CD4-positive, alpha-beta memory T cell (primary cell): ENCODE measurements at regions not wholly inside any gene's neighbourhood (a gene's known extent, or its start where the extent isn't known, plus 50 kb on each side); places are given as distances from the start of the nearest gene placed in this dataset.
"Not testable (repeated sequence)": the region's sequence is repeated elsewhere in the genome, so short reads cannot be mapped to it uniquely, and the experiment has no call there.

Experiments used
- CTCF ChIA-PET: fragments of 350-600 bp; sonication (Branson Sonifier 250); formaldehyde crosslinking; loops from one replicate; lab custom pipeline; 2021; ENCODE audit warnings: inconsistent platforms; ENCODE audit not compliant: partially characterized antibody; lab: Charles Lee
- POLR2A ChIA-PET: fragments of 350-600 bp; sonication (Branson Sonifier 250); formaldehyde crosslinking; loops from one replicate; lab custom pipeline; 2021; ENCODE audit not compliant: partially characterized antibody; lab: Charles Lee
- DNase-seq, 5 donors: peaks; one replicate each; pipeline versions ENCODE4 v3.0.0 to v3.0.0-alpha.2; 2020 to 2022; ENCODE audit warnings: mixed read lengths in 1 of 5
- H3K27ac ChIP-seq: one replicate; pipeline ENCODE4 v1.7.0; 2013; ENCODE audit warnings: low read depth, low read length
- H3K27me3 ChIP-seq: 2 replicates; pipeline ENCODE4 v1.7.0; 2013; ENCODE audit warnings: mild to moderate bottlenecking, low read length, moderate library complexity; ENCODE audit not compliant: insufficient read depth
- H3K36me3 ChIP-seq: 2 replicates; pipeline ENCODE4 v1.7.0; 2013; ENCODE audit warnings: mild to moderate bottlenecking, low read length, moderate library complexity; ENCODE audit not compliant: insufficient read depth
- H3K4me1 ChIP-seq: 2 replicates; pipeline ENCODE4 v1.7.0; 2013; ENCODE audit warnings: mild to moderate bottlenecking, low read length, moderate library complexity; ENCODE audit not compliant: insufficient read depth
- H3K4me3 ChIP-seq, 2 donors: one replicate each; pipeline ENCODE4 v1.7.0; 2013; ENCODE audit warnings: low read length in 2 of 2, mild to moderate bottlenecking in 1 of 2
- H3K9me3 ChIP-seq, 2 donors: one replicate each; pipeline ENCODE4 v1.7.0; 2013; ENCODE audit warnings: low read length in 2 of 2, control low read depth in 1 of 2; ENCODE audit not compliant: control insufficient read depth in 1 of 2
- H3K27ac Mint-ChIP-seq, 7 donors: one replicate each; pipeline ENCODE4 v1.8.0; 2020 to 2021; ENCODE audit warnings: mixed read lengths in 7 of 7, mild to moderate bottlenecking in 6 of 7, inconsistent platforms in 3 of 7, moderate library complexity in 3 of 7
- H3K27me3 Mint-ChIP-seq, 2 donors: one replicate each; pipeline ENCODE4 v1.8.0; 2020 to 2021; ENCODE audit warnings: mixed read lengths in 2 of 2
- H3K36me3 Mint-ChIP-seq, 2 donors: one replicate each; pipeline ENCODE4 v1.8.0; 2020 to 2021; ENCODE audit warnings: mixed read lengths in 2 of 2, inconsistent platforms in 1 of 2, mild to moderate bottlenecking in 1 of 2
- H3K4me1 Mint-ChIP-seq, 4 donors: one replicate each; pipeline ENCODE4 v1.8.0; 2020 to 2021; ENCODE audit warnings: mixed read lengths in 4 of 4, mild to moderate bottlenecking in 1 of 4
- H3K4me3 Mint-ChIP-seq, 8 donors: one replicate each; pipeline ENCODE4 v1.8.0; 2020 to 2021; ENCODE audit warnings: mixed read lengths in 8 of 8, mild to moderate bottlenecking in 7 of 8, moderate library complexity in 6 of 8, inconsistent platforms in 3 of 8
- H3K9me3 Mint-ChIP-seq, 8 donors: one replicate each; pipeline ENCODE4 v1.8.0; 2020 to 2021; ENCODE audit warnings: mixed read lengths in 8 of 8, mild to moderate bottlenecking in 5 of 8, inconsistent platforms in 3 of 8, moderate library complexity in 1 of 8
- intact Hi-C: fragments of 100-400 bp; cut with micrococcal nuclease; formaldehyde crosslinking; loops from one replicate; pipeline ENCODE4 v1.15.1; 2023

DNA sequence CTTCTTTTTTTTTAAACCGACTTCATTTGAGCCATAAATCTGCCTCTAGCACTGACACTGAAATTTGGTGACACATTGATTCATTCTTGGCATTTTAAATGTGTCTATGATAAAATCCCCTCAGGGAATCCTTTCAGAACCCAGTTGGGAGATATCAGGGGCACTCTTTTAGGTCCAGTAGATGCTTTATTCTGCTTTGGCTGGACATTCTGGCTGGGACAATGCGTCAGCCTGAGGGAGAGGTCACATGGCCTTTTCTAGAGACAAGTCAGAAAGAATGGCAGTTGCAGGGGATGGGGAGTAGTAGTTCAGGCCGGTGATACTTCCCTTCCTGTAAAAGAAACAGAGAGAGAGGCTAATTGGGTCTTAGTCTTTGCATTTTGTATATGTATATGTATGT, 63.1 kb downstream of the TRIM43 start:
- H3K4me3 ChIP-seq, H3K27me3 ChIP-seq, H3K27me3 Mint-ChIP-seq, H3K4me3 Mint-ChIP-seq, H3K4me1 Mint-ChIP-seq, H3K27ac ChIP-seq, intact Hi-C loops, DNase-seq, H3K4me1 ChIP-seq, H3K36me3 ChIP-seq, H3K9me3 ChIP-seq, H3K9me3 Mint-ChIP-seq, CTCF ChIA-PET, H3K27ac Mint-ChIP-seq, H3K36me3 Mint-ChIP-seq, POLR2A ChIA-PET: not testable (repeated sequence)

- POLR2A ChIA-PET, H3K27me3 ChIP-seq, CTCF ChIA-PET, H3K4me1 Mint-ChIP-seq, H3K4me3 ChIP-seq, H3K9me3 Mint-ChIP-seq, H3K36me3 ChIP-seq, H3K36me3 Mint-ChIP-seq, H3K27me3 Mint-ChIP-seq, DNase-seq, H3K27ac Mint-ChIP-seq, H3K9me3 ChIP-seq, H3K4me3 Mint-ChIP-seq, H3K4me1 ChIP-seq, H3K27ac ChIP-seq, intact Hi-C loops: not testable (repeated sequence)
Observed at GRCh38 chr2:95656553-95656952, 64.8 kb downstream of the TRIM43 start.

- H3K27me3 ChIP-seq, H3K9me3 Mint-ChIP-seq, H3K27ac ChIP-seq, H3K27ac Mint-ChIP-seq, H3K4me3 ChIP-seq, H3K36me3 ChIP-seq, H3K4me3 Mint-ChIP-seq, intact Hi-C loops, POLR2A ChIA-PET, DNase-seq, H3K27me3 Mint-ChIP-seq, H3K9me3 ChIP-seq, H3K4me1 Mint-ChIP-seq, CTCF ChIA-PET, H3K36me3 Mint-ChIP-seq, H3K4me1 ChIP-seq: not testable (repeated sequence)
Observed at GRCh38 chr2:95657937-95658336, 66.1 kb downstream of the TRIM43 start.

GRCh38 chr2:95660766-95661562, 69.2 kb downstream of the TRIM43 start:
- H3K9me3 ChIP-seq, H3K4me3 Mint-ChIP-seq, H3K27me3 ChIP-seq, CTCF ChIA-PET, POLR2A ChIA-PET, H3K36me3 Mint-ChIP-seq, H3K9me3 Mint-ChIP-seq, H3K27ac Mint-ChIP-seq, H3K4me1 ChIP-seq, H3K4me1 Mint-ChIP-seq, H3K4me3 ChIP-seq, intact Hi-C loops, H3K27ac ChIP-seq, DNase-seq, H3K36me3 ChIP-seq: not testable (repeated sequence)
- peaks cover 3 to 14% of the 10 kb centered on the region in 2 donors for H3K27me3 Mint-ChIP-seq

DNA sequence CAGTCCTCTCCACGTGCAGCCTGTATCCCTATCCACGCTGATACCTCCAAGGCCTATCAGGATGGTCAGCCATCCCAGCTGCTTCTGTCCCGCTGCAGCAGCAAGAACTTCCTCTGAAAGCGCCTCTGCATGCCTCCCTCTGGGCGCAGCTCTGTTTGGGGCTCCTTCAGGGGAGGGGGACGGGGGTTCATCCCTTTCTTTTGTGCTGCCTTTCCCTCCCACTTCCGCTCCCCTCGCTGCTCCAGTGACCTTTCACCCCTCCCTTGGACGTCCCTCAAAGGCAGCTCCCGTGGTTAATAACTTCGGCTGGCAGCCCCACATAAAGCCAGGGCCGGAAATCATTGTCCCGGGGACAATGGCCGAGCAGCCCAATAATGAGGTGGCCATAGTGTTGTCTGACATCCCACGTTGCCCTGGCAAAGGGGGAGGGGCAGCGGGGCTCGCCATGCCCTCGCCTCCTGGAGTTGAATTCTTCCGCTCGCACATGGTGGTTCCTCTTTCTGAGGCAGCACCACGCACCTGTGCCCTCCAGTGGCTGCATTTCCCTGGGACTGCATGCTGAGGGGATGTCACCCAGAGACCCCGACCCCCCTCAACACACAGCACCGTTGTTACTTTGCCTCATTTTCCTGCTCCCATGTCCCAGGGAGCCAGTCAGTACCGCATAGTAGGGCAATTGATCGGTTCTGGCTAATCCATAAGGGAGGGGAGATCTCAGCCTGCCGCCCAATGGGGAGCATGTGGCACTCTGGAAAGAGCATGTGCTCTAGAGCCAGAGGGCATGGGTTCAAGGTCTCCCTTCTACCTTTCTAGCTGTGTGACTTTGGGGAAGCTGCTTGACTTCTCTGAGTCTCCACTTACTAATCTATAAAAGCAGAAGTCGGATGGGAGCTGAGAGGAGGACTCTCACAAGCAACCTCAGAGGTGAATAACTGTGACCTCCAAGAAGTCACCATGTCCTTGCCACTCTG, 72.0 kb downstream of the TRIM43 start:
- CTCF ChIA-PET, H3K4me3 Mint-ChIP-seq, H3K27me3 ChIP-seq, H3K27ac ChIP-seq, H3K4me3 ChIP-seq, H3K9me3 Mint-ChIP-seq, POLR2A ChIA-PET, H3K27ac Mint-ChIP-seq, H3K9me3 ChIP-seq, H3K4me1 Mint-ChIP-seq, H3K4me1 ChIP-seq, intact Hi-C loops, DNase-seq, H3K36me3 ChIP-seq, H3K36me3 Mint-ChIP-seq: not testable (repeated sequence)
- H3K27me3 Mint-ChIP-seq, result peaks cover 5 to 16% of the 10 kb centered on the region in 2 donors

DNA sequence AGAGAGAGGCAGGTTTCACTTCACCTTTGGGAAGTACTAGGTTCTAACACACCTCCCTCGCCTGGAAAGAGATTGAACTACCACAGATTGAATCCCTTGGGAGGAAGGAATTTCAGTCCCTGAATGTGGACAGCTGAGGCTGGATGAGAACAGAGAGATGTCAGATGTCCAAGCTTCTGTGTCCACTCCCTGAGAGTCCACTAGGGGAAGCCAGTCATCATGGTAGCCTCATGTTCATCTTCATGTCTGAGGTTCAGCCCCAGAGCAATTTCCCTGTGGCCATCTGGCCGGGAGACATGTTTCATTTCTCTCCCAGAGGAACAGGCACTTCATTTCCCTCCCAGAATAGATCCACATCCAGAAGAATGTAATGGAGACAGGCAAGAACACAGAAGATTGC, 74.8 kb downstream of the TRIM43 start:
- DNase-seq, H3K27ac ChIP-seq, H3K9me3 Mint-ChIP-seq, H3K4me3 Mint-ChIP-seq, H3K27me3 ChIP-seq, H3K36me3 Mint-ChIP-seq, POLR2A ChIA-PET, intact Hi-C loops, CTCF ChIA-PET, H3K9me3 ChIP-seq, H3K36me3 ChIP-seq, H3K4me3 ChIP-seq, H3K4me1 ChIP-seq, H3K27ac Mint-ChIP-seq: not testable (repeated sequence)
- H3K4me1 Mint-ChIP-seq, result peaks cover 3 to 16% (median 10%) of the 10 kb centered on the region in 4 donors
- H3K27me3 Mint-ChIP-seq, result peaks cover 4 to 15% of the 10 kb centered on the region in 2 donors

- H3K9me3 Mint-ChIP-seq, result no peaks in the 10 kb centered on the region
- H3K4me3 Mint-ChIP-seq, result peak overlapping the region in 1 of 8 donors; percentile 1
- ChIA-PET CTCF (no interaction called here), POLR2A (no interaction called here)
- peaks cover 3 to 16% (median 10%) of the 10 kb centered on the region in 4 donors for H3K4me1 Mint-ChIP-seq
- H3K4me1 ChIP-seq, result no peaks in the 10 kb centered on the region
- H3K9me3 ChIP-seq, result no peaks in the 10 kb centered on the region
- H3K36me3 Mint-ChIP-seq, result no peaks in the 10 kb centered on the region
- no peaks in the 10 kb centered on the region for H3K36me3 ChIP-seq
- no peak overlapping the region for H3K27ac Mint-ChIP-seq
- no peak overlapping the region for H3K4me3 ChIP-seq
- intact Hi-C loops, result no loop called here
- H3K27me3 Mint-ChIP-seq, result peaks cover 4 to 15% of the 10 kb centered on the region in 2 donors
- DNase-seq, result no peak
- no peak overlapping the region for H3K27ac ChIP-seq
- H3K27me3 ChIP-seq, result no peaks in the 10 kb centered on the region
Observed at GRCh38 chr2:95667480-95667879, 75.7 kb downstream of the TRIM43 start.
